Transverse colon (tissue), 4 donors: ENCODE measurements at regions not wholly inside any gene's neighbourhood (a gene's known extent, or its start where the extent isn't known, plus 50 kb on each side); places are given as distances from the start of the nearest gene placed in this dataset.

Experiments
- DNase-seq: peaks from one replicate; pipeline ENCODE4 v3.0.0-alpha.2; 2019
- H3K27ac ChIP-seq, 4 donors: fragments of 200-600 bp; sonication (generic); 2 replicates each; pipeline ENCODE4 v1.5.1; 2016 to 2018; ENCODE audit warnings: inconsistent platforms in 4 of 4
- H3K27me3 ChIP-seq: fragments of 200-600 bp; sonication (generic); 2 replicates; pipeline ENCODE4 v1.5.1; 2017; ENCODE audit warnings: inconsistent platforms
- H3K36me3 ChIP-seq, 4 donors: fragments of 200-600 bp; sonication (generic); 2 replicates each; pipeline ENCODE4 v1.5.1; 2017 to 2019; ENCODE audit warnings: inconsistent platforms in 4 of 4
- H3K4me1 ChIP-seq, 4 donors: fragments of 200-600 bp; sonication (generic); 2 replicates each; pipeline ENCODE4 v1.5.1; 2017 to 2020; ENCODE audit warnings: inconsistent platforms in 4 of 4
- H3K4me3 ChIP-seq, 4 donors: fragments of 200-600 bp; sonication (generic); 1 replicate in 1 of 4; 2 replicates in 3 of 4; pipeline versions ENCODE4 v1.5.1 to v1.6.1; 2017 to 2019; ENCODE audit warnings: inconsistent platforms in 4 of 4
- H3K9me3 ChIP-seq, 2 donors: fragments of 200-600 bp; sonication (generic); 2 replicates each; pipeline ENCODE4 v1.5.1; 2017 to 2019; ENCODE audit warnings: inconsistent platforms in 2 of 2
- EP300 ChIP-seq: sonication (generic); formaldehyde crosslinking; IDR thresholded peaks from one replicate; pipeline ENCODE4 v1.6.1; 2017; ENCODE audit warnings: antibody characterized with exemption, low read depth
- POLR2A ChIP-seq: fragments of 450-650 bp; IDR thresholded peaks from one replicate; pipeline ENCODE4 v1.6.1; 2016; ENCODE audit warnings: antibody characterized with exemption, mild to moderate bottlenecking, moderate library complexity
- POLR2AphosphoS5 ChIP-seq, 3 donors: sonication (generic); formaldehyde crosslinking; IDR thresholded peaks; one replicate each; pipeline ENCODE4 v1.6.1; 2016; ENCODE audit warnings: antibody characterized with exemption in 3 of 3
- WGBS, 2 donors: methylation state at CpG; one replicate each; pipeline ENCODE4 v1.1.5; 2018; ENCODE audit warnings: low coverage in 1 of 2; 5-methylcytosine and 5-hydroxymethylcytosine counted together
- in situ Hi-C, 4 donors: fragments of 200-750 bp; cut with MboI; loops; one replicate each; pipeline versions ENCODE4 v1.15.0 to v1.15.1; 2017; ENCODE audit warnings: low sequenced_read_pairs in 3 of 4, low pct_ligation_motif_present in 1 of 4, low pct_unique_long_range_greater_than_20kb in 1 of 4
- intact Hi-C: fragments of 100-400 bp; cut with DNase I; formaldehyde crosslinking; loops from one replicate; pipeline ENCODE4 v1.15.1; 2023; ENCODE audit warnings: low total_unique reads
- TF ChIP-seq, protein P1 (sequence below), 5 experiments: fragments of 200-600 bp in 3 of 5; fragments of 450-650 bp in 2 of 5; sonication (generic) in 3 of 5; IDR thresholded peaks; 1 replicate in 2 of 5; 2 replicates in 3 of 5; pipeline ENCODE4 v1.5.1; 2016 to 2017; ENCODE audit warnings: antibody characterized with exemption in 5 of 5, inconsistent platforms in 3 of 5, mild to moderate bottlenecking in 2 of 5, moderate library complexity in 1 of 5

DNA sequence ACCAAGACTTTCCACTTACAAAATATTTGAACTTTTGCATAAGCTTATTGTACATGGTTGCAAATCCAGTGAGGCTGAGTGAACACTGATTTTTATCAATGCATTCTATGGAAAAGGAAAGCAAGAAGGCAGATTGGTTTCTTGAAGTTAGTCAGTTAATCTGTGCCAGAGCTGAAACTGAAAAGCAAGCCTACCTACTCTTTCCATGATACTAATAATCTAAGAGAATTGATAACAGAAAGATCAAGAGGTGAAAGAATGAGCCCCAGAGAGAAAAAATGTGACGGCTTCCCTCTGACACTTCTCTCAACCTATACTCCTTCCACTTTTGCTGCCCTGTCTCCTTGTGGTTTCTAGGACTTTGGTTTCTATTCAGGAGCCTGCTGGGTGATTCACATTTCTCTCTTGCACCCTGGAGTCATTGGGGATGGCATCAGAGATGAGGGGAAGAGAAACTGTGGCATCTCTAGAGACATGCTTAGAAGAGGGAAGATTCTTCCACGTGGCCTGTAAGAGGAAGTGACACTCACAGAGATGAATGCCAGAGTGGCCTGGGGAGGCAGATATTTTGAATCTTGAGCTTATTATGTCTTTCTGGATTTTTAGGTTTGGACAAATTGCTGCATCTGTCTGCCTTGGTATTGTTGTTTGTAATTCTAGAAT, 158.6 kb upstream of the RIMS1 start:
- no peaks in the 10 kb centered on the region for H3K27me3 ChIP-seq
- TF ChIP-seq EP300 (no peak), POLR2AphosphoS5 (IDR thresholded peaks at IDR 0.05) (no peak), POLR2A (no peak)
- TF ChIP-seq, protein P1, sequence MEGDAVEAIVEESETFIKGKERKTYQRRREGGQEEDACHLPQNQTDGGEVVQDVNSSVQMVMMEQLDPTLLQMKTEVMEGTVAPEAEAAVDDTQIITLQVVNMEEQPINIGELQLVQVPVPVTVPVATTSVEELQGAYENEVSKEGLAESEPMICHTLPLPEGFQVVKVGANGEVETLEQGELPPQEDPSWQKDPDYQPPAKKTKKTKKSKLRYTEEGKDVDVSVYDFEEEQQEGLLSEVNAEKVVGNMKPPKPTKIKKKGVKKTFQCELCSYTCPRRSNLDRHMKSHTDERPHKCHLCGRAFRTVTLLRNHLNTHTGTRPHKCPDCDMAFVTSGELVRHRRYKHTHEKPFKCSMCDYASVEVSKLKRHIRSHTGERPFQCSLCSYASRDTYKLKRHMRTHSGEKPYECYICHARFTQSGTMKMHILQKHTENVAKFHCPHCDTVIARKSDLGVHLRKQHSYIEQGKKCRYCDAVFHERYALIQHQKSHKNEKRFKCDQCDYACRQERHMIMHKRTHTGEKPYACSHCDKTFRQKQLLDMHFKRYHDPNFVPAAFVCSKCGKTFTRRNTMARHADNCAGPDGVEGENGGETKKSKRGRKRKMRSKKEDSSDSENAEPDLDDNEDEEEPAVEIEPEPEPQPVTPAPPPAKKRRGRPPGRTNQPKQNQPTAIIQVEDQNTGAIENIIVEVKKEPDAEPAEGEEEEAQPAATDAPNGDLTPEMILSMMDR (IDR thresholded peaks at IDR 0.05): no peak
- no peak overlapping the region for H3K27ac ChIP-seq
- intact Hi-C loops (no loop called here), in situ Hi-C loops (no loop called here)
- no peak overlapping the region for H3K4me3 ChIP-seq
- WGBS, 2 donors: 43 to 63% methylated on average over 2 of the region's 2 CpGs
- peaks cover 0 to under 1% (median 0%) of the 10 kb centered on the region in 4 donors for H3K4me1 ChIP-seq
- no peaks in the 10 kb centered on the region for H3K9me3 ChIP-seq
- H3K36me3 ChIP-seq: no peaks in the 10 kb centered on the region
- no peak for DNase-seq

- no peak for TF ChIP-seq EP300
- TF ChIP-seq POLR2A: no peak
- no peak for DNase-seq
- no peak overlapping the region for H3K27ac ChIP-seq
- H3K4me1 ChIP-seq: no peaks in the 10 kb centered on the region
- no peaks in the 10 kb centered on the region for H3K27me3 ChIP-seq
- H3K36me3 ChIP-seq: no peaks in the 10 kb centered on the region
- no peaks in the 10 kb centered on the region for H3K9me3 ChIP-seq
- intact Hi-C loops: no loop called here
- WGBS, 2 donors: 80 to 82% methylated on average over 3 of the region's 3 CpGs
- no peak overlapping the region for H3K4me3 ChIP-seq
- in situ Hi-C loops: no loop called here
These were observed 156.1 kb upstream of the RIMS1 start for GRCh38 chr6:71730284-71730683.

GRCh38 chr6:71733970-71734899, 152.1 kb upstream of the RIMS1 start:
- in situ Hi-C loops: no loop called here
- Histone ChIP-seq H3K9me3 (no peaks in the 10 kb centered on the region), H3K4me3 (no peak overlapping the region), H3K27ac (no peak overlapping the region), H3K27me3 (no peaks in the 10 kb centered on the region), H3K4me1 (no peaks in the 10 kb centered on the region), H3K36me3 (no peaks in the 10 kb centered on the region)
- DNase-seq: no peak
- intact Hi-C loops: no loop called here
- TF ChIP-seq, protein P1 (IDR thresholded peaks at IDR 0.05): no peak
- no peak for TF ChIP-seq POLR2AphosphoS5 (IDR thresholded peaks at IDR 0.05)
- 68% methylated on average over 1 of the region's 1 CpG; no CpG with 5 or more reads in 1 of the 2 donors for WGBS, 2 donors

GRCh38 chr6:71737953-71738352, 148.4 kb upstream of the RIMS1 start:
- no peak for DNase-seq

More at GRCh38 chr6:71737953-71738352, 148.4 kb upstream of the RIMS1 start:
- 86 to 100% methylated on average over 1 of the region's 1 CpG for WGBS, 2 donors
- H3K27ac ChIP-seq: no peak overlapping the region
- in situ Hi-C loops (no loop called here), intact Hi-C loops (no loop called here)
- no peak overlapping the region for H3K4me3 ChIP-seq
- no peaks in the 10 kb centered on the region for H3K9me3 ChIP-seq
- no peaks in the 10 kb centered on the region for H3K36me3 ChIP-seq
- H3K27me3 ChIP-seq: no peaks in the 10 kb centered on the region
- H3K4me1 ChIP-seq: no peaks in the 10 kb centered on the region
- TF ChIP-seq, protein P1 (IDR thresholded peaks at IDR 0.05): no peak
- TF ChIP-seq EP300 (no peak), POLR2AphosphoS5 (IDR thresholded peaks at IDR 0.05) (no peak), POLR2A (no peak)
